Spleen (tissue), 11 donors: ENCODE measurements at regions not wholly inside any gene's neighbourhood (a gene's known extent, or its start where the extent isn't known, plus 50 kb on each side); places are given as distances from the start of the nearest gene placed in this dataset.
"Not testable (repeated sequence)": the region's sequence is repeated elsewhere in the genome, so short reads cannot be mapped to it uniquely, and the experiment has no call there.

Experiments used
- DNase-seq: peaks from one replicate; pipeline ENCODE4 v3.0.0-alpha.2; 2020
- H3K27ac ChIP-seq, 8 donors: fragments of 200-600 bp; sonication (generic) in 7 of 8; 1 replicate in 4 of 8; 2 replicates in 4 of 8; pipeline versions ENCODE4 v1.5.0 to v1.8.0; 2016 to 2021; ENCODE audit warnings: inconsistent platforms in 4 of 8, mild to moderate bottlenecking in 4 of 8, moderate library complexity in 1 of 8
- H3K27me3 ChIP-seq, 7 donors: fragments of 200-600 bp; sonication (generic) in 6 of 7; replicated peaks in 1 of 7; 1 replicate in 4 of 7; 2 replicates in 3 of 7; pipeline versions ENCODE4 v1.5.0 to v1.8.0; 2016 to 2021; ENCODE audit warnings: inconsistent platforms in 3 of 7, mild to moderate bottlenecking in 1 of 7
- H3K36me3 ChIP-seq, 6 donors: fragments of 200-600 bp; sonication (generic) in 5 of 6; 1 replicate in 4 of 6; 2 replicates in 2 of 6; pipeline versions ENCODE4 v1.5.0 to v1.8.0; 2016 to 2021; ENCODE audit warnings: inconsistent platforms in 2 of 6
- H3K4me1 ChIP-seq, 6 donors: fragments of 200-600 bp; sonication (generic) in 5 of 6; 1 replicate in 3 of 6; 2 replicates in 3 of 6; pipeline versions ENCODE4 v1.5.0 to v1.8.0; 2016 to 2021; ENCODE audit warnings: inconsistent platforms in 3 of 6
- H3K4me3 ChIP-seq, 8 donors: fragments of 200-600 bp; sonication (generic) in 7 of 8; 1 replicate in 4 of 8; 2 replicates in 4 of 8; pipeline versions ENCODE4 v1.5.0 to v1.8.0; 2016 to 2021; ENCODE audit warnings: inconsistent platforms in 4 of 8, mild to moderate bottlenecking in 4 of 8, moderate library complexity in 2 of 8
- H3K9me3 ChIP-seq, 8 donors: fragments of 200-600 bp; sonication (generic) in 7 of 8; 1 replicate in 4 of 8; 2 replicates in 4 of 8; pipeline versions ENCODE4 v1.5.0 to v1.8.0; 2016 to 2021; ENCODE audit warnings: inconsistent platforms in 4 of 8
- POLR2A ChIP-seq, 3 donors: fragments of 450-650 bp; IDR thresholded peaks; one replicate each; pipeline ENCODE4 v1.5.1; 2017; ENCODE audit warnings: antibody characterized with exemption in 3 of 3, mild to moderate bottlenecking in 1 of 3
- POLR2AphosphoS5 ChIP-seq, 3 donors: sonication (generic); formaldehyde crosslinking; IDR thresholded peaks; one replicate each; pipeline ENCODE4 v1.5.1; 2017; ENCODE audit warnings: antibody characterized with exemption in 3 of 3
- WGBS, 5 donors: extraction: QIAGEN DNeasy Blood & Tissue Kit in 3 of 5; methylation state at CpG; one replicate each; pipeline versions ENCODE4 v1.1.5 to v1.1.7; 2013 to 2018; 5-methylcytosine and 5-hydroxymethylcytosine counted together
- intact Hi-C: fragments of 100-400 bp; cut with DNase I; formaldehyde crosslinking; loops from one replicate; pipeline ENCODE4 v1.15.0; 2023; ENCODE audit warnings: low total_unique reads
- TF ChIP-seq, protein P1 (sequence below), 11 experiments: fragments of 200-600 bp in 7 of 11; fragments of 450-650 bp in 4 of 11; sonication (generic) in 4 of 11; IDR thresholded peaks in 8 of 11; conservative IDR thresholded peaks in 3 of 11; 1 replicate in 7 of 11; 2 replicates in 4 of 11; pipeline versions ENCODE4 v1.4.0 to v1.8.0; 2016 to 2021; ENCODE audit warnings: antibody characterized with exemption in 11 of 11, inconsistent platforms in 4 of 11, mild to moderate bottlenecking in 1 of 11
- donor health status: healthy with polysubstance abuse.
- donor health status: DM: no; HTN: no; CAD: no; lungs with moderate emphysema.
- donor health status: DM: no; HTN: no; CAD: no.
- donor health status: Bipolar disorder and iron deficiency.
- donor health status: healthy.
- donor health status: DM: no; HTN: no; CAD: no.
- donor health status: DM: yes; HTN: yes; CAD: no.

- Histone ChIP-seq H3K9me3 (peaks cover 0 to 49% (median 26%) of the 10 kb centered on the region in 8 donors), H3K27ac (no peak overlapping the region), H3K4me3 (no peak overlapping the region), H3K4me1 (peaks cover 0 to under 1% (median 0%) of the 10 kb centered on the region in 6 donors), H3K27me3 (no peaks in the 10 kb centered on the region), H3K36me3 (no peaks in the 10 kb centered on the region)
- 57 to 83% (median 71%) methylated on average over 2 of the region's 2 CpGs for WGBS, 5 donors
- intact Hi-C loops, result no loop called here
- TF ChIP-seq, protein P1, sequence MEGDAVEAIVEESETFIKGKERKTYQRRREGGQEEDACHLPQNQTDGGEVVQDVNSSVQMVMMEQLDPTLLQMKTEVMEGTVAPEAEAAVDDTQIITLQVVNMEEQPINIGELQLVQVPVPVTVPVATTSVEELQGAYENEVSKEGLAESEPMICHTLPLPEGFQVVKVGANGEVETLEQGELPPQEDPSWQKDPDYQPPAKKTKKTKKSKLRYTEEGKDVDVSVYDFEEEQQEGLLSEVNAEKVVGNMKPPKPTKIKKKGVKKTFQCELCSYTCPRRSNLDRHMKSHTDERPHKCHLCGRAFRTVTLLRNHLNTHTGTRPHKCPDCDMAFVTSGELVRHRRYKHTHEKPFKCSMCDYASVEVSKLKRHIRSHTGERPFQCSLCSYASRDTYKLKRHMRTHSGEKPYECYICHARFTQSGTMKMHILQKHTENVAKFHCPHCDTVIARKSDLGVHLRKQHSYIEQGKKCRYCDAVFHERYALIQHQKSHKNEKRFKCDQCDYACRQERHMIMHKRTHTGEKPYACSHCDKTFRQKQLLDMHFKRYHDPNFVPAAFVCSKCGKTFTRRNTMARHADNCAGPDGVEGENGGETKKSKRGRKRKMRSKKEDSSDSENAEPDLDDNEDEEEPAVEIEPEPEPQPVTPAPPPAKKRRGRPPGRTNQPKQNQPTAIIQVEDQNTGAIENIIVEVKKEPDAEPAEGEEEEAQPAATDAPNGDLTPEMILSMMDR (IDR thresholded peaks at IDR 0.05 in 8 of 11, conservative IDR thresholded peaks at IDR 0.05 in 3 of 11), result no peak
- TF ChIP-seq POLR2A (IDR thresholded peaks at IDR 0.05) (no peak), POLR2AphosphoS5 (IDR thresholded peaks at IDR 0.05) (no peak)
- DNase-seq, result no peak
Measured at GRCh38 chr6:81026041-81026553, 726.4 kb downstream of the TENT5A start.

DNA sequence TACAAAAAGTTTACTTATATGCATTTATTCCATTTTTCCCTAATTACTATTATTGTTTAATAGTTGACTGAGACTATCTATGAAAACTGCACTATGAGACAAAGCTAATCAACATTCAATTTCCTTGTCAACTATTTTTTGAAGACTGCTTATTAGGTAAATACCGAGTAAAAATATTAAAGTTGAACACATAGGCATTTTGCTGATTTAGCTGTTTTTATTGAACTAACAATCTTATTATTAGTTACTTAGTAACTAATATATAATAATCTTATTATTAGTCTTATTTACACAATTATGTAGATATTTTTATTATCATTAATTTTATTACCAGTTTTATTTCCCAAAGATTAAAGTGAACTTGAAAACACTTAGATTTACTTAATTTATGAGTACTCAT is 728.8 kb downstream of the TENT5A start:
- H3K36me3 ChIP-seq, result no peaks in the 10 kb centered on the region
- no peak overlapping the region for H3K4me3 ChIP-seq
- no peak overlapping the region for H3K27ac ChIP-seq
- no peaks in the 10 kb centered on the region for H3K4me1 ChIP-seq
- TF ChIP-seq POLR2A (IDR thresholded peaks at IDR 0.05) (no peak), POLR2AphosphoS5 (IDR thresholded peaks at IDR 0.05) (no peak)
- TF ChIP-seq, protein P1 (IDR thresholded peaks at IDR 0.05 in 8 of 11, conservative IDR thresholded peaks at IDR 0.05 in 3 of 11), result no peak
- no peak for DNase-seq
- H3K9me3 ChIP-seq, result peaks cover 0 to 71% (median 33%) of the 10 kb centered on the region in 8 donors
- no peaks in the 10 kb centered on the region for H3K27me3 ChIP-seq
- WGBS, 5 donors, result 53 to 96% (median 93%) methylated on average over 1 of the region's 1 CpG
- intact Hi-C loops, result no loop called here

DNA sequence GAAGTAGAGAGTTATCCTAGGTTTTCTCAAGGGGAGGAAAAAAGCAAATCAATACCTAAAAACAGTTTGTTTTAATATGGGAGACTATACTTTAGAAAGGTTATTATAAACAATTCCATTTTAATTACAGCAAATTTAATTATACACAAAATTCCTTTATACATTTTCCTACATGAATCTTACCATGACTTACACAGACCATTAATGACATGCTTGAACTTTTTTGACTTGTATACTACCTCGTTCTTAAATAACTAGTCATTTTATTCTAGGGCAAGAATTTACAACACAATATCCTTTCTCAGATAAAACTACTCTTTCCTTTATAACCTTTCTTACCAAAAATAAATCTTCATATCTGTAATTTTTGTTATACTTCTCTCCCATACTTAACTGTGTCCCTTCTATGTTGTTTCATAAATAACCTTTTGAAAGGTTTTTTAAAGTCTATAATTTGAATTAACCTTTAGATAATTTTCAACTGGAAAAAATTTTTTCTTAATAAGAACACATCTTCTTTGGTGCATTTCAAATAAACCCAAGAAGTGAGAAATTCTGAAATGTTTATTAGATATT is 729.4 kb downstream of the TENT5A start:
- H3K27me3 ChIP-seq, result no peaks in the 10 kb centered on the region
- DNase-seq, result no peak
- peaks cover 0 to 74% (median 37%) of the 10 kb centered on the region in 8 donors for H3K9me3 ChIP-seq
- no peaks in the 10 kb centered on the region for H3K36me3 ChIP-seq
- no peak overlapping the region for H3K4me3 ChIP-seq
- no peaks in the 10 kb centered on the region for H3K4me1 ChIP-seq
- 55 to 73% (median 66%) methylated on average over 1 of the region's 1 CpG for WGBS, 5 donors
- H3K27ac ChIP-seq, result no peak overlapping the region
- TF ChIP-seq POLR2AphosphoS5 (IDR thresholded peaks at IDR 0.05), result no peak
- TF ChIP-seq, protein P1 (IDR thresholded peaks at IDR 0.05 in 8 of 11, conservative IDR thresholded peaks at IDR 0.05 in 3 of 11), result no peak
- no peak for TF ChIP-seq POLR2A (IDR thresholded peaks at IDR 0.05)
- intact Hi-C loops, result no loop called here

DNA sequence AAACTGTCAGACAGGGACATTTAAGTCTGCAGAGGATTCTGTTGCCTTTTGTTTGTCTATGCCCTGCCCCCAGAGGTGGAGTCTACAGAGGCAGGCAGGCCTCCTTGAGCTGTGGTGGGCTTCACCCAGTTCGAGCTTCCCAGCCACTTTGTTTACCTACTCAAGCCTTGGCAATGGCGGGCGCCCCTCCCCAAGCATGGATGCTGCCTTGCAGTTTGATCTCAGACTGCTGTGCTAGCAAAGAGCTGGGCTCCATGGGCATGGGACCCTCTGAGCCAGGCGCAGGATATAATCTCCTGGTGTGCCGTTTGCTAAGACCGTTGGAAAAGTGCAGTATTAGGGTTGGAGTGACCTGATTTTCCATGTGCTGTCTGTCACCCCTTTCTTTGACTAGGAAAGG is 734.9 kb downstream of the TENT5A start:
- 85 to 95% (median 92%) methylated on average over 5 to 6 of the region's 6 CpGs for WGBS, 5 donors
- H3K4me1 ChIP-seq, intact Hi-C loops, DNase-seq, H3K27ac ChIP-seq, H3K36me3 ChIP-seq, H3K4me3 ChIP-seq, H3K27me3 ChIP-seq: not testable (repeated sequence)
- H3K9me3 ChIP-seq, result peaks cover 0 to 63% (median 32%) of the 10 kb centered on the region in 8 donors
